H1 (cell line): ENCODE measurements at regions not wholly inside any gene's neighbourhood (a gene's known extent, or its start where the extent isn't known, plus 50 kb on each side); places are given as distances from the start of the nearest gene placed in this dataset.

Experiments used
- CREB1 ChIP-seq: IDR thresholded peaks from 2 replicates; pipeline ENCODE4 v1.6.1; 2012; ENCODE audit warnings: inconsistent platforms
- POU5F1 ChIP-seq: IDR thresholded peaks from 2 replicates; pipeline ENCODE4 v1.6.1; 2011; ENCODE audit warnings: low read depth, mild to moderate bottlenecking, low read length, moderate library complexity
- SIRT6 ChIP-seq: IDR thresholded peaks from one replicate; pipeline ENCODE4 v1.7.1; 2012; ENCODE audit warnings: low read length, inconsistent platforms
- TAF7 ChIP-seq: optimal IDR thresholded peaks from 2 replicates; pipeline ENCODE3; 2011; ENCODE audit warnings: low read depth, mild to moderate bottlenecking, inconsistent platforms, low read length, moderate library complexity, borderline replicate concordance
- TF ChIP-seq, protein P1 (sequence below): fragments of 300-600 bp; sonication (generic); IDR thresholded peaks from 2 replicates; pipeline ENCODE4 v1.7.1; 2012; ENCODE audit warnings: low read length, moderate library complexity, mild to moderate bottlenecking, inconsistent platforms; ENCODE audit not compliant: insufficient replicate concordance

DNA sequence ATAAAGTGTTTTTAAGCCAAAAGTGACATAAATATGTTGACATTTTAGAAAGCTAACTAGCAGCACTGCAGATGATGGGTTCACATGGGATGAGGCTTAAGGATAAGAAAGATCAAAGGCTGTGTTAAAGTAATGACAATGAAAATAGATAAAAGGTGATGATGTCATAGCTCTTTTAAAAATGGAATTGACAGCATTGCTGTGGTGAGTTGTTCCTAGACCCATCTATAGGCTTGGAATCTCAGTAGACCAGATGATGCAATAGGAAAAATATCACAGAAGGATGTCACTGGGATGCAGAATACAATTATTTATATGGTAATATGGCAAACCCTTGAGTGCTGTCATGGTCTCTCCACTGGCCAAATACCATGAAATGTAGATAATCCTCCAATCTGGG, 286.0 kb downstream of the PLA2G4A start (continued):
- TF ChIP-seq, protein P1, sequence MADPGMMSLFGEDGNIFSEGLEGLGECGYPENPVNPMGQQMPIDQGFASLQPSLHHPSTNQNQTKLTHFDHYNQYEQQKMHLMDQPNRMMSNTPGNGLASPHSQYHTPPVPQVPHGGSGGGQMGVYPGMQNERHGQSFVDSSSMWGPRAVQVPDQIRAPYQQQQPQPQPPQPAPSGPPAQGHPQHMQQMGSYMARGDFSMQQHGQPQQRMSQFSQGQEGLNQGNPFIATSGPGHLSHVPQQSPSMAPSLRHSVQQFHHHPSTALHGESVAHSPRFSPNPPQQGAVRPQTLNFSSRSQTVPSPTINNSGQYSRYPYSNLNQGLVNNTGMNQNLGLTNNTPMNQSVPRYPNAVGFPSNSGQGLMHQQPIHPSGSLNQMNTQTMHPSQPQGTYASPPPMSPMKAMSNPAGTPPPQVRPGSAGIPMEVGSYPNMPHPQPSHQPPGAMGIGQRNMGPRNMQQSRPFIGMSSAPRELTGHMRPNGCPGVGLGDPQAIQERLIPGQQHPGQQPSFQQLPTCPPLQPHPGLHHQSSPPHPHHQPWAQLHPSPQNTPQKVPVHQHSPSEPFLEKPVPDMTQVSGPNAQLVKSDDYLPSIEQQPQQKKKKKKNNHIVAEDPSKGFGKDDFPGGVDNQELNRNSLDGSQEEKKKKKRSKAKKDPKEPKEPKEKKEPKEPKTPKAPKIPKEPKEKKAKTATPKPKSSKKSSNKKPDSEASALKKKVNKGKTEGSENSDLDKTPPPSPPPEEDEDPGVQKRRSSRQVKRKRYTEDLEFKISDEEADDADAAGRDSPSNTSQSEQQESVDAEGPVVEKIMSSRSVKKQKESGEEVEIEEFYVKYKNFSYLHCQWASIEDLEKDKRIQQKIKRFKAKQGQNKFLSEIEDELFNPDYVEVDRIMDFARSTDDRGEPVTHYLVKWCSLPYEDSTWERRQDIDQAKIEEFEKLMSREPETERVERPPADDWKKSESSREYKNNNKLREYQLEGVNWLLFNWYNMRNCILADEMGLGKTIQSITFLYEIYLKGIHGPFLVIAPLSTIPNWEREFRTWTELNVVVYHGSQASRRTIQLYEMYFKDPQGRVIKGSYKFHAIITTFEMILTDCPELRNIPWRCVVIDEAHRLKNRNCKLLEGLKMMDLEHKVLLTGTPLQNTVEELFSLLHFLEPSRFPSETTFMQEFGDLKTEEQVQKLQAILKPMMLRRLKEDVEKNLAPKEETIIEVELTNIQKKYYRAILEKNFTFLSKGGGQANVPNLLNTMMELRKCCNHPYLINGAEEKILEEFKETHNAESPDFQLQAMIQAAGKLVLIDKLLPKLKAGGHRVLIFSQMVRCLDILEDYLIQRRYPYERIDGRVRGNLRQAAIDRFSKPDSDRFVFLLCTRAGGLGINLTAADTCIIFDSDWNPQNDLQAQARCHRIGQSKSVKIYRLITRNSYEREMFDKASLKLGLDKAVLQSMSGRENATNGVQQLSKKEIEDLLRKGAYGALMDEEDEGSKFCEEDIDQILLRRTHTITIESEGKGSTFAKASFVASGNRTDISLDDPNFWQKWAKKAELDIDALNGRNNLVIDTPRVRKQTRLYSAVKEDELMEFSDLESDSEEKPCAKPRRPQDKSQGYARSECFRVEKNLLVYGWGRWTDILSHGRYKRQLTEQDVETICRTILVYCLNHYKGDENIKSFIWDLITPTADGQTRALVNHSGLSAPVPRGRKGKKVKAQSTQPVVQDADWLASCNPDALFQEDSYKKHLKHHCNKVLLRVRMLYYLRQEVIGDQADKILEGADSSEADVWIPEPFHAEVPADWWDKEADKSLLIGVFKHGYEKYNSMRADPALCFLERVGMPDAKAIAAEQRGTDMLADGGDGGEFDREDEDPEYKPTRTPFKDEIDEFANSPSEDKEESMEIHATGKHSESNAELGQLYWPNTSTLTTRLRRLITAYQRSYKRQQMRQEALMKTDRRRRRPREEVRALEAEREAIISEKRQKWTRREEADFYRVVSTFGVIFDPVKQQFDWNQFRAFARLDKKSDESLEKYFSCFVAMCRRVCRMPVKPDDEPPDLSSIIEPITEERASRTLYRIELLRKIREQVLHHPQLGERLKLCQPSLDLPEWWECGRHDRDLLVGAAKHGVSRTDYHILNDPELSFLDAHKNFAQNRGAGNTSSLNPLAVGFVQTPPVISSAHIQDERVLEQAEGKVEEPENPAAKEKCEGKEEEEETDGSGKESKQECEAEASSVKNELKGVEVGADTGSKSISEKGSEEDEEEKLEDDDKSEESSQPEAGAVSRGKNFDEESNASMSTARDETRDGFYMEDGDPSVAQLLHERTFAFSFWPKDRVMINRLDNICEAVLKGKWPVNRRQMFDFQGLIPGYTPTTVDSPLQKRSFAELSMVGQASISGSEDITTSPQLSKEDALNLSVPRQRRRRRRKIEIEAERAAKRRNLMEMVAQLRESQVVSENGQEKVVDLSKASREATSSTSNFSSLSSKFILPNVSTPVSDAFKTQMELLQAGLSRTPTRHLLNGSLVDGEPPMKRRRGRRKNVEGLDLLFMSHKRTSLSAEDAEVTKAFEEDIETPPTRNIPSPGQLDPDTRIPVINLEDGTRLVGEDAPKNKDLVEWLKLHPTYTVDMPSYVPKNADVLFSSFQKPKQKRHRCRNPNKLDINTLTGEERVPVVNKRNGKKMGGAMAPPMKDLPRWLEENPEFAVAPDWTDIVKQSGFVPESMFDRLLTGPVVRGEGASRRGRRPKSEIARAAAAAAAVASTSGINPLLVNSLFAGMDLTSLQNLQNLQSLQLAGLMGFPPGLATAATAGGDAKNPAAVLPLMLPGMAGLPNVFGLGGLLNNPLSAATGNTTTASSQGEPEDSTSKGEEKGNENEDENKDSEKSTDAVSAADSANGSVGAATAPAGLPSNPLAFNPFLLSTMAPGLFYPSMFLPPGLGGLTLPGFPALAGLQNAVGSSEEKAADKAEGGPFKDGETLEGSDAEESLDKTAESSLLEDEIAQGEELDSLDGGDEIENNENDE = no peak
- TF ChIP-seq CREB1 (no peak), SIRT6 (no peak), POU5F1 (no peak), TAF7 (no peak)
